ENCODE measurements at regions not wholly inside any gene's neighbourhood (a gene's known extent, or its start where the extent isn't known, plus 50 kb on each side); places are given as distances from the start of the nearest gene placed in this dataset.

GRCh38 chr2:36134281-36134680 is 221.3 kb upstream of the CRIM1 start:
- Histone ChIP-seq H3K36me3 (ENCODE audit: low read depth) (no peaks in the 10 kb centered on the region), H3K9me3 (ENCODE audit: insufficient read depth, low read depth) (no peaks in the 10 kb centered on the region), H3K27ac (no peak overlapping the region), H4K20me1 (ENCODE audit: insufficient read depth) (no peaks in the 10 kb centered on the region), H3K4me2 (no peak overlapping the region), H3K9me2 (ENCODE audit: insufficient read depth) (no peaks in the 10 kb centered on the region), H3K4me3 (no peak overlapping the region), H2AFZ (no peak overlapping the region), H3K4me1 (replicated peaks; ENCODE audit: insufficient read depth) (no peaks in the 10 kb centered on the region), H3F3A (ENCODE audit: insufficient read depth, low read depth) (no peaks in the 10 kb centered on the region), H3K27me3 (ENCODE audit: insufficient read depth, low read depth) (no peaks in the 10 kb centered on the region), H3K79me2 (ENCODE audit: low read depth) (no peaks in the 10 kb centered on the region)
- BruUV-seq (replicated peaks): no TSS peak
- TF ChIP-seq EZH2 (IDR thresholded peaks at IDR 0.05; ENCODE audit: low read depth) (no peak), CTCF (conservative IDR thresholded peaks at IDR 0.05) (no peak)
- intact Hi-C loops (cut with micrococcal nuclease; ENCODE audit: unreplicated experiment): no loop called here
- no peak for DNase-seq
- ChIA-PET CTCF (no interaction called here), POLR2A (ENCODE audit: unreplicated experiment) (no interaction called here)

- Histone ChIP-seq H3F3A (ENCODE audit: insufficient read depth, low read depth) (no peaks in the 10 kb centered on the region), H3K27me3 (ENCODE audit: insufficient read depth, low read depth) (no peaks in the 10 kb centered on the region; the same call in 1 of the 2 replicates), H3K36me3 (ENCODE audit: low read depth) (no peaks in the 10 kb centered on the region), H3K27ac (no peak overlapping the region), H2AFZ (no peak overlapping the region), H3K4me1 (replicated peaks; ENCODE audit: insufficient read depth) (no peaks in the 10 kb centered on the region), H3K4me3 (no peak overlapping the region), H3K4me2 (no peak overlapping the region), H4K20me1 (ENCODE audit: insufficient read depth) (no peaks in the 10 kb centered on the region), H3K79me2 (ENCODE audit: low read depth) (no peaks in the 10 kb centered on the region), H3K9me2 (ENCODE audit: insufficient read depth) (no peaks in the 10 kb centered on the region), H3K9me3 (ENCODE audit: insufficient read depth, low read depth) (no peaks in the 10 kb centered on the region)
- no peak for TF ChIP-seq CTCF (conservative IDR thresholded peaks at IDR 0.05)
- TF ChIP-seq EZH2 (IDR thresholded peaks at IDR 0.05; ENCODE audit: low read depth): no peak
- DNase-seq: no peak
- BruUV-seq (replicated peaks): no TSS peak
- intact Hi-C loops (cut with micrococcal nuclease; ENCODE audit: unreplicated experiment): no loop called here
- ChIA-PET POLR2A (ENCODE audit: unreplicated experiment) (no interaction called here), CTCF (no interaction called here)
Measured at GRCh38 chr2:36128359-36128758, 227.2 kb upstream of the CRIM1 start.

GRCh38 chr2:36125702-36126101 is 229.9 kb upstream of the CRIM1 start:
- BruUV-seq (replicated peaks): no TSS peak
- TF ChIP-seq CTCF (conservative IDR thresholded peaks at IDR 0.05) (no peak), EZH2 (IDR thresholded peaks at IDR 0.05; ENCODE audit: low read depth) (no peak)
- H3K9me3 ChIP-seq (ENCODE audit: insufficient read depth, low read depth): no peaks in the 10 kb centered on the region
- no peak overlapping the region for H2AFZ ChIP-seq
- intact Hi-C loops (cut with micrococcal nuclease; ENCODE audit: unreplicated experiment): no loop called here
- no peaks in the 10 kb centered on the region for H3F3A ChIP-seq (ENCODE audit: insufficient read depth, low read depth)
- ChIA-PET CTCF (no interaction called here), POLR2A (ENCODE audit: unreplicated experiment) (no interaction called here)
- no peak overlapping the region for H3K27ac ChIP-seq
- H3K79me2 ChIP-seq (ENCODE audit: low read depth): no peaks in the 10 kb centered on the region
- no peaks in the 10 kb centered on the region for H3K36me3 ChIP-seq (ENCODE audit: low read depth)
- H4K20me1 ChIP-seq (ENCODE audit: insufficient read depth): no peaks in the 10 kb centered on the region
- H3K9me2 ChIP-seq (ENCODE audit: insufficient read depth): no peaks in the 10 kb centered on the region
- H3K4me2 ChIP-seq: no peak overlapping the region
- H3K4me1 ChIP-seq (replicated peaks; ENCODE audit: insufficient read depth): no peaks in the 10 kb centered on the region
- H3K27me3 ChIP-seq (ENCODE audit: insufficient read depth, low read depth): no peaks in the 10 kb centered on the region; the same call in 1 of the 2 replicates
- no peak for DNase-seq
- no peak overlapping the region for H3K4me3 ChIP-seq

Data from PC-9 (cell line).